SK-N-SH treated with all-trans-retinoic acid at 6 μM for 48 hours (cell line): ENCODE measurements at regions not wholly inside any gene's neighbourhood (a gene's known extent, or its start where the extent isn't known, plus 50 kb on each side); places are given as distances from the start of the nearest gene placed in this dataset.

Experiments
- ATAC-seq: fragments of 200-7000 bp; cut with Tn5 transposase; 3 replicates; pipeline ENCODE4 v1.9.1; 2020; ENCODE audit warnings: mild to moderate bottlenecking, moderate library complexity
- ARNTL ChIP-seq: fragments of 450-650 bp; formaldehyde crosslinking; IDR thresholded peaks from 2 replicates; pipeline ENCODE4 v1.5.0; 2020; ENCODE audit warnings: low read depth, mild to moderate bottlenecking, moderate library complexity, borderline replicate concordance
- CREB5 ChIP-seq: fragments of 250-450 bp; sonication (Bioruptor Pico); IDR thresholded peaks from 2 replicates; pipeline ENCODE4 v1.5.1; 2020; ENCODE audit warnings: low read depth, mild to moderate bottlenecking, moderate library complexity
- CSDC2 ChIP-seq: fragments of 250-450 bp; sonication (Bioruptor Pico); IDR thresholded peaks from 2 replicates; pipeline ENCODE4 v1.5.0; 2020; ENCODE audit warnings: mild to moderate bottlenecking, moderate library complexity
- CSRNP3 ChIP-seq: fragments of 250-450 bp; sonication (Bioruptor Pico); IDR thresholded peaks from 2 replicates; pipeline ENCODE4 v1.5.1; 2021; ENCODE audit warnings: mild to moderate bottlenecking, moderate library complexity
- ESRRG ChIP-seq: fragments of 250-450 bp; sonication (Bioruptor Pico); IDR thresholded peaks from 2 replicates; pipeline ENCODE4 v1.6.1; 2021; ENCODE audit warnings: mild to moderate bottlenecking
- GLIS3 ChIP-seq: fragments of 250-450 bp; sonication (Bioruptor Pico); IDR thresholded peaks from 2 replicates; pipeline ENCODE4 v1.5.0; 2020; ENCODE audit warnings: mild to moderate bottlenecking, moderate library complexity
- ISL1 ChIP-seq: fragments of 250-450 bp; sonication (Bioruptor Pico); IDR thresholded peaks from 2 replicates; pipeline ENCODE4 v2.1.2; 2022; ENCODE audit warnings: mild to moderate bottlenecking, moderate library complexity
- OSR1 ChIP-seq: fragments of 250-450 bp; sonication (Bioruptor Pico); IDR thresholded peaks from 2 replicates; pipeline ENCODE4 v1.8.0; 2022; ENCODE audit warnings: moderate library complexity, mild to moderate bottlenecking, inconsistent platforms
- PATZ1 ChIP-seq: fragments of 250-450 bp; sonication (Bioruptor Pico); IDR thresholded peaks from 2 replicates; pipeline ENCODE4 v1.8.0; 2020; ENCODE audit warnings: mild to moderate bottlenecking, moderate library complexity, borderline replicate concordance
- POU6F1 ChIP-seq: fragments of 250-450 bp; sonication (Bioruptor Pico); IDR thresholded peaks from 2 replicates; pipeline ENCODE4 v1.8.0; 2021; ENCODE audit warnings: low read depth, mild to moderate bottlenecking, moderate library complexity, borderline replicate concordance
- PPARA ChIP-seq: fragments of 250-450 bp; sonication (Bioruptor Pico); IDR thresholded peaks from 2 replicates; pipeline ENCODE4 v1.5.0; 2020; ENCODE audit warnings: mild to moderate bottlenecking, borderline replicate concordance
- RARB ChIP-seq: fragments of 250-450 bp; sonication (Bioruptor Pico); IDR thresholded peaks from 2 replicates; pipeline ENCODE4 v1.8.0; 2021; ENCODE audit warnings: mild to moderate bottlenecking, moderate library complexity
- SNAI2 ChIP-seq: fragments of 250-450 bp; sonication (Bioruptor Pico); IDR thresholded peaks from 2 replicates; pipeline ENCODE4 v1.5.0; 2020; ENCODE audit warnings: mild to moderate bottlenecking, moderate library complexity
- TCF4 ChIP-seq: fragments of 250-450 bp; sonication (Bioruptor Pico); IDR thresholded peaks from 2 replicates; pipeline ENCODE4 v1.8.0; 2021; ENCODE audit warnings: mild to moderate bottlenecking, moderate library complexity, borderline replicate concordance
- TOX ChIP-seq: fragments of 250-450 bp; sonication (Bioruptor Pico); IDR thresholded peaks from 2 replicates; pipeline ENCODE4 v1.8.0; 2021; ENCODE audit warnings: mild to moderate bottlenecking, moderate library complexity, borderline replicate concordance
- TSHZ2 ChIP-seq: fragments of 250-450 bp; sonication (Bioruptor Pico); IDR thresholded peaks from 2 replicates; pipeline ENCODE4 v1.5.0; 2020; ENCODE audit warnings: mild to moderate bottlenecking, moderate library complexity
- ZC3H10 ChIP-seq: fragments of 250-450 bp; sonication (Bioruptor Pico); IDR thresholded peaks from 2 replicates; pipeline ENCODE4 v1.5.1; 2021; ENCODE audit warnings: mild to moderate bottlenecking, moderate library complexity
- ZFP3 ChIP-seq: fragments of 250-450 bp; sonication (Bioruptor Pico); IDR thresholded peaks from 2 replicates; pipeline ENCODE4 v1.5.0; 2020; ENCODE audit warnings: mild to moderate bottlenecking, moderate library complexity
- ZFP30 ChIP-seq: fragments of 450-650 bp; formaldehyde crosslinking; IDR thresholded peaks from 2 replicates; pipeline ENCODE4 v1.5.0; 2022; ENCODE audit warnings: mild to moderate bottlenecking, moderate library complexity
- ZNF565 ChIP-seq: fragments of 450-650 bp; formaldehyde crosslinking; conservative IDR thresholded peaks from 2 replicates; pipeline ENCODE4 v1.5.0; 2020; ENCODE audit warnings: low read depth, mild to moderate bottlenecking, moderate library complexity
- ZNF70 ChIP-seq: fragments of 450-650 bp; formaldehyde crosslinking; IDR thresholded peaks from 2 replicates; pipeline ENCODE4 v1.5.0; 2020; ENCODE audit warnings: mild to moderate bottlenecking, moderate library complexity
- ZNF8 ChIP-seq: fragments of 450-650 bp; formaldehyde crosslinking; IDR thresholded peaks from 2 replicates; pipeline ENCODE4 v1.5.0; 2020; ENCODE audit warnings: mild to moderate bottlenecking, moderate library complexity

GRCh38 chr5:52497133-52497693 lies 290.5 kb upstream of the ITGA1 start:
- no peak for TF ChIP-seq TSHZ2 (CRISPR knock-in tag)
- no peak for TF ChIP-seq ARNTL (CRISPR knock-in tag)
- no peak for TF ChIP-seq ZFP3
- no peak for TF ChIP-seq POU6F1 (CRISPR knock-in tag)
- no peak for TF ChIP-seq PPARA (CRISPR knock-in tag)
- no peak for TF ChIP-seq ZNF70 (CRISPR knock-in tag)
- no peak for TF ChIP-seq TCF4 (CRISPR knock-in tag)
- no peak for TF ChIP-seq ZC3H10 (CRISPR knock-in tag)
- no peak for TF ChIP-seq CSRNP3 (CRISPR knock-in tag)
- TF ChIP-seq TOX, result no peak
- no peak for TF ChIP-seq ISL1 (CRISPR knock-in tag)
- TF ChIP-seq ZNF565 (CRISPR knock-in tag), result no peak
- no peak for TF ChIP-seq OSR1
- no peak for TF ChIP-seq ZFP30
- no peak for TF ChIP-seq RARB (CRISPR knock-in tag)
- no peak for TF ChIP-seq SNAI2 (CRISPR knock-in tag)
- no peak for TF ChIP-seq PATZ1 (CRISPR knock-in tag)
- TF ChIP-seq ESRRG (CRISPR knock-in tag), result no peak
- TF ChIP-seq, all 23 proteins: peak for 0

GRCh38 chr5:52498607-52499006 lies 289.1 kb upstream of the ITGA1 start:
- TF ChIP-seq GLIS3 (CRISPR knock-in tag) (no peak), CREB5 (CRISPR knock-in tag) (no peak), ESRRG (CRISPR knock-in tag) (no peak), TOX (no peak), ZFP3 (no peak), ZNF565 (CRISPR knock-in tag) (no peak), ZNF70 (CRISPR knock-in tag) (no peak), OSR1 (no peak), ZFP30 (no peak), ZC3H10 (CRISPR knock-in tag) (no peak), SNAI2 (CRISPR knock-in tag) (no peak)
- ATAC-seq, result no peak

More at GRCh38 chr5:52497133-52497693, 290.5 kb upstream of the ITGA1 start:
- ATAC-seq, result no peak

- no peak for ATAC-seq
- TF ChIP-seq ARNTL (CRISPR knock-in tag) (no peak), ZNF565 (CRISPR knock-in tag) (no peak), CSDC2 (CRISPR knock-in tag) (no peak), ESRRG (CRISPR knock-in tag) (no peak), CREB5 (CRISPR knock-in tag) (no peak), ZNF8 (no peak), PPARA (CRISPR knock-in tag) (no peak), TOX (no peak), ZFP3 (no peak), TCF4 (CRISPR knock-in tag) (no peak), POU6F1 (CRISPR knock-in tag) (no peak), PATZ1 (CRISPR knock-in tag) (no peak), RARB (CRISPR knock-in tag) (no peak)
Measured at GRCh38 chr5:52502460-52502999, 285.2 kb upstream of the ITGA1 start.
